GM18505 (cell line): ENCODE measurements at regions not wholly inside any gene's neighbourhood (a gene's known extent, or its start where the extent isn't known, plus 50 kb on each side); places are given as distances from the start of the nearest gene placed in this dataset.
"Not testable (repeated sequence)": the region's sequence is repeated elsewhere in the genome, so short reads cannot be mapped to it uniquely, and the experiment has no call there.

ENCODE experiments used
- ATAC-seq: cut with Tn5 transposase; IDR thresholded peaks from one replicate; pipeline ENCODE4 v1.9.1; 2021; ENCODE audit not compliant: unreplicated experiment
- POLR2A ChIP-seq: IDR thresholded peaks from 4 replicates; pipeline ENCODE4 v1.6.1; 2011; ENCODE audit warnings: borderline replicate concordance; ENCODE audit not compliant: insufficient read depth, insufficient read length; ENCODE audit errors: extremely low read depth

GRCh38 chr5:62773460-62773859, 194.8 kb downstream of the LRRC70 start:
- no peak for ATAC-seq
- no peak for TF ChIP-seq POLR2A

GRCh38 chr5:62771341-62771740, 192.7 kb downstream of the LRRC70 start:
- no peak for ATAC-seq
- TF ChIP-seq POLR2A: no peak

GRCh38 chr5:62767650-62768049, 189.0 kb downstream of the LRRC70 start:
- ATAC-seq: no peak
- TF ChIP-seq POLR2A: no peak

- no peak for ATAC-seq
- no peak for TF ChIP-seq POLR2A
These were observed 188.5 kb downstream of the LRRC70 start for GRCh38 chr5:62767077-62767476.

- ATAC-seq: peak; percentile 75
- TF ChIP-seq POLR2A: no peak
These were observed 183.9 kb downstream of the LRRC70 start for GRCh38 chr5:62762503-62762902.

GRCh38 chr5:62757686-62758085, 179.1 kb downstream of the LRRC70 start:
- not testable (repeated sequence) for ATAC-seq

- not testable (repeated sequence) for ATAC-seq
These were observed 174.4 kb downstream of the LRRC70 start for GRCh38 chr5:62752998-62753367.

GRCh38 chr5:62752056-62752997, 173.7 kb downstream of the LRRC70 start:
- not testable (repeated sequence) for ATAC-seq

- no peak for TF ChIP-seq POLR2A
- no peak for ATAC-seq
These were observed 163.6 kb downstream of the LRRC70 start for GRCh38 chr5:62742207-62742606.

- ATAC-seq: no peak
These were observed 163.1 kb downstream of the LRRC70 start for GRCh38 chr5:62741761-62742160.

GRCh38 chr5:62737766-62738165, 159.1 kb downstream of the LRRC70 start:
- no peak for ATAC-seq

More at GRCh38 chr5:62741761-62742160, 163.1 kb downstream of the LRRC70 start:
- no peak for TF ChIP-seq POLR2A

GRCh38 chr5:62732677-62733121, 154.1 kb downstream of the LRRC70 start:
- ATAC-seq: no peak

More at GRCh38 chr5:62737766-62738165, 159.1 kb downstream of the LRRC70 start:
- TF ChIP-seq POLR2A: no peak

GRCh38 chr5:62731022-62731421, 152.4 kb downstream of the LRRC70 start:
- no peak for TF ChIP-seq POLR2A
- ATAC-seq: peak; percentile 68

More at GRCh38 chr5:62732677-62733121, 154.1 kb downstream of the LRRC70 start:
- TF ChIP-seq POLR2A: no peak

- no peak for TF ChIP-seq POLR2A
- no peak for ATAC-seq
These were observed 151.1 kb downstream of the LRRC70 start for GRCh38 chr5:62729675-62730074.

- ATAC-seq: no peak
- TF ChIP-seq POLR2A: no peak
These were observed 149.2 kb downstream of the LRRC70 start for GRCh38 chr5:62727861-62728260.

- TF ChIP-seq POLR2A: no peak
- ATAC-seq: no peak
These were observed 148.6 kb downstream of the LRRC70 start for GRCh38 chr5:62727184-62727583.
